NOMO-1 treated with DMSO at 0.1 percent for 48 hours (cell line): ENCODE measurements at regions not wholly inside any gene's neighbourhood (a gene's known extent, or its start where the extent isn't known, plus 50 kb on each side); places are given as distances from the start of the nearest gene placed in this dataset.
A peak's percentile ranks its signal among the peaks of the same experiment; 100 is the strongest.

Source experiments
- DNase-seq: peaks from one replicate; lab custom pipeline; 2025; ENCODE audit not compliant: unreplicated experiment; lab: John Stamatoyannopoulos, UW

DNA sequence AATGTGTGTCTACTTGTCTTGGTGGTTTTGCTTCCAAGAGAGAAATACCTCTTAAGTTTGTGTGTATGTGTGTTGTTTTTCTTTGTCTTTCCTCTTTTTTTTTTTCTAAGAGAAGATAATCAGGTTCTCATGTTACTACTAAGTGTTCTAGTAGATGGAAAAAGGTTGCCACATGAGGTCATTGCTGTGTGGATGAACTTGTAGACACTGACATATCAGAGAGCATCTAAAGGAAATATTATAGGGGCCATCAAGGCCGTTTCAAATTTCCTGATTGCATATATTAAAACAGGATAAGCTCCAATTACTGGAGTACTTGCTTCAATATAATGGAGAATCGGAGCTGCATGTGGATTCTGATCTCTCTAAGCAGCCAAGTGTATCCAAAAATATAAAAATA is 747.5 kb downstream of the NR2F2 start:
- DNase-seq: no peak

GRCh38 chr15:97078591-97078990 is 748.1 kb downstream of the NR2F2 start:
- DNase-seq: no peak

DNA sequence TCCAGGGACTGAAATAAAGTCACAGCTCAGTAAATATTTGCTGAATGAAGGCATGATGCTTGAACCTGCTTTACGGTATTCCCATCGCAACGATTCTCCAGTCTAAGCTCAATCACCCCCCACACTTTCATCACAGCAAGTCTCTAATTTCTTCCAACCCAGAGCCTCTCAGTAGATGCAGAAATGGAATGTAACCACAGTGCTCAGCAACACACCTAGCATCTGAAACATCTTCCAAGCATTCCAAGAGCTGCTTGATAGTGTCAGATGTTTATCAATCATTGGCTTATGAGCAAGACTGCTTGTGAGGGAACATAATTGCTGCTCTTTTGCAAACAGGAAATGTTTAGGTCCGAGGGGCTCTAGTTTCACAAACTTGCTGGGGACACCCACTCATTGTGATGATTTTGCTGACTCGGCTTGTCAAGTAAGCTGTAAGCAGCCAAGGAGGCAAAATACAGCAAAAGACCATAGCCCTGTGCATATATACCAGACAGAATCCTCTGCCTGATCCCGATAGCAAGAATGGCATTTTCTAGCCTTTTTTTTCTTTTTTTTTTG is 751.2 kb downstream of the NR2F2 start:
- no peak for DNase-seq

DNA sequence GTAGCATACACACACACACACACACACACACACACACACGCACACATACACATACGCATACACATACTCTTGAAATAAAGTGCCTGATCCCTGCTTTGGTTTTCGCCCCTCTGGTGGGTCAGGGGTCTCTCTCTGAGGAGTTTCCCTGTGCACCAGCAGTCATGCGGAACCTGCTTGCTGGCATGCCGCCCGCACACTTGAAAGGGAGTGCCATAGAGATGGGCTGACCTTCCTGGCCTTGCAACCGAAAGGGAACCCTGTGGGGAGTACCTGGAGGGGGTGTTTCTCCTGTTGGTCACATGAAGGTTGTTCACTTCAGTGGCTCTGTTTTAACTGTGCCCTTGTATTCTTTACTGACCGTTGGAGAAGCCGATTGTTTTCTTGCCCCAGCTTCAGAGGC is 752.3 kb downstream of the NR2F2 start:
- no peak for DNase-seq

GRCh38 chr15:97084650-97085049 is 754.1 kb downstream of the NR2F2 start:
- peak; percentile 87 for DNase-seq

- DNase-seq: no peak
These were observed 755.2 kb downstream of the NR2F2 start for GRCh38 chr15:97085731-97086130.

GRCh38 chr15:97087006-97087741 is 756.7 kb downstream of the NR2F2 start:
- no peak for DNase-seq

DNA sequence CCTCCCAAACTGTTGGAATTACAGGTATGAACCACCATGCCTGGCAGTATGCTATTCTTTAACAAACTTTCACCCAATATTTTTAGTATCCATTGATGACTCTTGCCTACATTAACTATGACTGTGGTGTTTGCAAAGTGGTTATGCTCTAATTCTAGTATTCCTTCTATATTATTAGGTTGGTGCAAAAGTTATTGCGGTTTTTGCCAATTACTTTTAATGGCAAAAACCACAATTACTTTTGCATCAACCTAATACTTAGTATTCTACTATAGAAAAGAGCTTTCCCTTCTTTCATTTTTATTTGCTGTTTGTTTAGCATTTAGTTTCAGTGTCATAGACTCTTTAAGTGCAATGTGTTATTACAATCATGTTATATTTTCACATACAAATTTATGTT is 760.6 kb downstream of the NR2F2 start:
- DNase-seq: no peak

DNA sequence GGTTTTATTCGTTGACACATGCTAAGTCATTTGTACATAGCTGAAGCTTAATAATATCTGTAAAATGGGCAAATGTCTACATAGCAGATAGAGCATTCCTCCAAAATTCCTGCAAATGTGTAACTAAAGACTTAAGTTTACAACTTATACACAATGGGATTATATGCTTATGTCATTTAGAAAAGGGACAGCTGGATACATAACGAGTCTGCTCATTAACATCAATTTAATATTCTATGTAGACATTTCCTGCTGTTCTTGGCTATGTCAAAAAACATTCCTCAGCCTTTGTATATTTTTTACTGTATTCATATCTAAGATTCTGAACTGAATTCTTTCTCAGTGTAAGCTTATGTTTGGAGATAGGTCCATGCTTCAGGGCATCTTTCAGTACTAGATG is 762.2 kb downstream of the NR2F2 start:
- no peak for DNase-seq

GRCh38 chr15:97096303-97096835 is 765.9 kb downstream of the NR2F2 start:
- DNase-seq: peak; percentile 69

GRCh38 chr15:97099040-97099439 is 768.5 kb downstream of the NR2F2 start:
- DNase-seq: no peak

DNA sequence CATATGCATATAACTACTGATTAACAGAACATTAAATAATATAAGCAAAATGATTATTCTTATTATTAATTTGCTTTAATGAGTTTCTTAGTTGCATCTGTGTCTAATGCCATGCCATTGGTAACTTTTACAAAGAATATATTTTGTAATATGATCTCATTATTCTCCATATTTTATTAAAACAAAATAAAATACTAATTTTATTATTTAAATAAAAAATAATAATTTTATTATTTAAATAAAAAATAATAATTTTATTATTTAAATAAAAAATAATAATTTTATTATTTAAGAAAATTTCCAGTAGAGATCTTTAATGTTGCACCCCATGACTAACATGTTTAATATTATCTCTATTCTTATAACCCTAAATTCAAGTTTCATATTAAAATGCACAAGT is 771.1 kb downstream of the NR2F2 start:
- no peak for DNase-seq

GRCh38 chr15:97114900-97115760 is 784.6 kb downstream of the NR2F2 start:
- DNase-seq: no peak

DNA sequence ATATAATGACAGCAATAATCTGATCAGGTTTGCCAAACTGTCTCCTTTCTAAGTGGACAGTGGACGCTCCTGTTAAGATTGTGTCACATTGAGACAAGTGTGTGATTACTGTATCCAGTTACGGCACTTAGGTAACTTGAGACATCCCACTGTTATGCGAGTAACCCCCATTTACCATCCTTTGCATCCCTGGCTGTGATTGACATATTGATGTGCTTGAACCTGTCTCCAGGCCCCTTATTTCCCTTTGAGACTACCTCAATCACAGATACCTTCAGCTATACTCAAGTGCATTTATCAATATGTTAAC is 785.2 kb downstream of the NR2F2 start:
- DNase-seq: no peak

DNA sequence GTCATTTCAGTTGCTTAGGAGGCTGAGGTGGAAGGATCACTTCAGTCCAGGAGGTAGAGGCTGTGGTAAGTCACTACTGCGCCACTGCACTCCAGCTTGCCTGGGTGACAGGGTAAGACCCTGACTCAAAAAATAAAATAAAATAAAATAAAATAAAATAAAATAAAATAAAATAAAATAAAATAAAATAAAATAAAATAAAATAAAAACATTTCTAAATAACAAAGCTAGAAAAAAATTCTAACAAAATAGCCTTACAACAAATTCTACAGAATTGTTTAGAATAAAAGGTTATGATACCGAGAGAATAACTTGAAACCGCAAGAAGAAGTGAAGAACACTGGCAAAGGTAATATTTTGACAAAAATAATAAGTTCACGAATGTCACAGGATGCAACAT is 794.3 kb downstream of the NR2F2 start:
- no peak for DNase-seq

DNA sequence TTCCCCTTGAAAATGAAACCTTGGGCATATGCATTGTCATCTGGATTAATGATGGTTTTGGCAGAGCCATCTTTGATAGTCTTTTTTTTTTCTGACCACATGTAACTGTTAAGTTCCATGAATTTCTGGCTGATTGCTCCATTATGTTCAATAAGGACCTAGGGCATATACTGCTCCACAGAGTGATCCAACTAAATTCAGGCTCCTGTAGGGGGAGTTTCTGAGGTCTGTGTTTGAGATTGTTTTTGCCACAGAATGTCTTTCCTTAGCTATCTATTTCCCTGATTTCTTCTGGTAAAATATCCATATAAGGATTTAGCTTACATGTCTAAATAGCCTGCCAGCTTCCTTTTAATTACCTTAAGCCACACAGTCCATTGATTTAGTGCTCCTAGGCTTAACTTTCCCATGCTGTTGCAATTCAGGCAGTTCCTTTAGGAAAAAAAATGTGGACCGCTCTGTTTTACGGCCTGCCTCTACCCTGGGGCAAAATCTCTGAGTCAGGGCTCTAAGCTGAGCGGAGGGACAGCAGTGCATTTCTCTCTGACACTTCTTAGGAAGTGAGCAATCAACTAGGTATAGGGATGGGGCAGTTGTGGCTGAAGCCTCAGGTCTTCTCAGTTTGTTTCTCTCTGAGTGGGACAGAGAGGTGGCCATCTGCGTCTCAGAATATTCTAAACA is 796.2 kb downstream of the NR2F2 start:
- no peak for DNase-seq

DNA sequence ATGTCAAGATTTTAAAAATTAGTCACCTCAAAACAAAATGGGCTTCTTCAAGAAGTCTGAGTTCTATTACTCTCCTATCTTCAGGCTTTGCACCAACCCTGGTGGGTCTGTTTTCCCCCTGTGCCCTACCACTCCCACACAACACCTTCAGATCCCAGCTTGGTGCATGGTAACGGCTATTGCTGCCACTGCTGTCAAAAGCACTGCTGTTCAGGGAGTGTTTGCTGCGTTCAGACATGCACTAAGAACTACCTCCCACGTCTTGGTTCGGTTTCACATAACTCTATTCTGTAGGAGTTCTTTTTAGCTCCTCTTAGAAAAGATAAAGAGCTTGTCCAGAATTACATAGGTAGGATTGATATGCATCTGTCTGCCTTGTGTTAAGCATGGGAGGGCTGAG is 799.2 kb downstream of the NR2F2 start:
- DNase-seq: no peak

- DNase-seq: no peak
These were observed 809.7 kb downstream of the NR2F2 start for GRCh38 chr15:97140216-97140615.

GRCh38 chr15:97141360-97141759 is 810.9 kb downstream of the NR2F2 start:
- peak; percentile 90 for DNase-seq

DNA sequence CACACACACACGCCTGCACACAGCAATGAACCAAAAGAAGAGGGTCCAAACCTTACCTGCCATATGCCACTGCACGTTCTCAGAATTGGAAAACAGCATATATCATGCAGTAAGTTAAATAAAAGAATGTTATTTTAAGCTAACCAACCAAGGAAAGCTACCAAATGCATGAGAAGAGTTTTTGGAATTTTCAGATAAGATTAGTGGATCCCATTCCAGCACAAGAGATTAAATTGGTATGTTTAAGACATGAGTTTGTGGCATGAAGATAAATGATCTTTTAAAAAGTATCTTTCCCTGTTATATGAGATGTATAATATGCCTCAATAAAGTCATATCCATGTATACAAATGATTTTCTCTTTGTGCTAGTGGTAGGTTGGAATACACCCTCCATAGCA is 811.4 kb downstream of the NR2F2 start:
- no peak for DNase-seq

GRCh38 chr15:97143592-97144376 is 813.3 kb downstream of the NR2F2 start:
- DNase-seq: no peak
